ENCODE measurements at regions not wholly inside any gene's neighbourhood (a gene's known extent, or its start where the extent isn't known, plus 50 kb on each side); places are given as distances from the start of the nearest gene placed in this dataset.

DNA sequence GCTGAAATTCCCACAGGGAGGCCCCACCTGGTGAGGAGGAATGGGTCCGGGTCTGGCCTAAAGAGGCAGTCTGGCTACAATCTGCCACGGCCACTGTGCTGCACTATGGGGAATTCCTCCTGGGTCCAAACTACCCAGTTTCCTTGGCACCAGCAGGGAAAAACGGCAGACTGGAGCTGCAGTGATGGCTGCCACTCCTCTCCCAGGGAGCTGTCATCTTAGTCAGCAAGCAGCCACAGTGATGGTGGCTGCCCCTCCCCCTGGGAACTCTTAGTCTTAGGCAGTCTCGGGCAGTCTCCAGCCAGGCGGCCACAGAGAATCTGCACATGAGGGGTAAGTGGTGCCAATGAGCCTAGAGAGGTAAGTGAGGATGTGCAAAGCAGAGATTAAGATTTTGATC lies 205.8 kb downstream of the TMEM38B start:
- TF ChIP-seq EP300 (IDR thresholded peaks at IDR 0.05; ENCODE audit: borderline replicate concordance) (no peak), TAF1 (IDR thresholded peaks at IDR 0.05; ENCODE audit: low read depth) (no peak), NFIC (IDR thresholded peaks at IDR 0.05) (no peak)
- TF ChIP-seq, protein P1, sequence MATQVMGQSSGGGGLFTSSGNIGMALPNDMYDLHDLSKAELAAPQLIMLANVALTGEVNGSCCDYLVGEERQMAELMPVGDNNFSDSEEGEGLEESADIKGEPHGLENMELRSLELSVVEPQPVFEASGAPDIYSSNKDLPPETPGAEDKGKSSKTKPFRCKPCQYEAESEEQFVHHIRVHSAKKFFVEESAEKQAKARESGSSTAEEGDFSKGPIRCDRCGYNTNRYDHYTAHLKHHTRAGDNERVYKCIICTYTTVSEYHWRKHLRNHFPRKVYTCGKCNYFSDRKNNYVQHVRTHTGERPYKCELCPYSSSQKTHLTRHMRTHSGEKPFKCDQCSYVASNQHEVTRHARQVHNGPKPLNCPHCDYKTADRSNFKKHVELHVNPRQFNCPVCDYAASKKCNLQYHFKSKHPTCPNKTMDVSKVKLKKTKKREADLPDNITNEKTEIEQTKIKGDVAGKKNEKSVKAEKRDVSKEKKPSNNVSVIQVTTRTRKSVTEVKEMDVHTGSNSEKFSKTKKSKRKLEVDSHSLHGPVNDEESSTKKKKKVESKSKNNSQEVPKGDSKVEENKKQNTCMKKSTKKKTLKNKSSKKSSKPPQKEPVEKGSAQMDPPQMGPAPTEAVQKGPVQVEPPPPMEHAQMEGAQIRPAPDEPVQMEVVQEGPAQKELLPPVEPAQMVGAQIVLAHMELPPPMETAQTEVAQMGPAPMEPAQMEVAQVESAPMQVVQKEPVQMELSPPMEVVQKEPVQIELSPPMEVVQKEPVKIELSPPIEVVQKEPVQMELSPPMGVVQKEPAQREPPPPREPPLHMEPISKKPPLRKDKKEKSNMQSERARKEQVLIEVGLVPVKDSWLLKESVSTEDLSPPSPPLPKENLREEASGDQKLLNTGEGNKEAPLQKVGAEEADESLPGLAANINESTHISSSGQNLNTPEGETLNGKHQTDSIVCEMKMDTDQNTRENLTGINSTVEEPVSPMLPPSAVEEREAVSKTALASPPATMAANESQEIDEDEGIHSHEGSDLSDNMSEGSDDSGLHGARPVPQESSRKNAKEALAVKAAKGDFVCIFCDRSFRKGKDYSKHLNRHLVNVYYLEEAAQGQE (IDR thresholded peaks at IDR 0.05; ENCODE audit: low read depth), result no peak
